Breast epithelium (tissue), 4 donors: ENCODE measurements at regions not wholly inside any gene's neighbourhood (a gene's known extent, or its start where the extent isn't known, plus 50 kb on each side); places are given as distances from the start of the nearest gene placed in this dataset.

ENCODE experiments used
- DNase-seq, 2 donors: peaks; one replicate each; pipeline ENCODE4 v3.0.0-alpha.2; 2019; ENCODE audit warnings: low spot score in 2 of 2
- H3K27ac ChIP-seq, 2 donors: fragments of 200-600 bp; sonication (generic) in 1 of 2; one replicate each; pipeline ENCODE4 v1.5.1; 2016 to 2019; ENCODE audit warnings: mild to moderate bottlenecking in 1 of 2
- H3K27me3 ChIP-seq, 2 donors: fragments of 200-600 bp; sonication (generic) in 1 of 2; one replicate each; pipeline versions ENCODE4 v1.5.1 to v1.6.0; 2017 to 2019; ENCODE audit warnings: control low read depth in 1 of 2, mild to moderate bottlenecking in 1 of 2
- H3K36me3 ChIP-seq: fragments of 200-600 bp; one replicate; pipeline ENCODE4 v1.5.1; 2019
- H3K4me1 ChIP-seq, 2 donors: fragments of 200-600 bp; sonication (generic); one replicate each; pipeline ENCODE4 v1.5.1; 2016 to 2019; ENCODE audit warnings: control low read depth in 1 of 2
- H3K4me3 ChIP-seq, 3 donors: fragments of 200-600 bp; sonication (generic); 1 replicate in 2 of 3; 2 replicates in 1 of 3; pipeline ENCODE4 v1.5.1; 2016 to 2019; ENCODE audit warnings: mild to moderate bottlenecking in 3 of 3, moderate library complexity in 2 of 3
- H3K9me3 ChIP-seq, 2 donors: fragments of 200-600 bp; sonication (generic) in 1 of 2; one replicate each; pipeline ENCODE4 v1.5.1; 2016 to 2019; ENCODE audit warnings: control low read depth in 1 of 2
- CTCF ChIP-seq, 3 donors: fragments of 450-650 bp; IDR thresholded peaks; one replicate each; pipeline ENCODE4 v1.5.1; 2016 to 2017; ENCODE audit warnings: antibody characterized with exemption in 3 of 3, mild to moderate bottlenecking in 3 of 3, moderate library complexity in 3 of 3
- POLR2A ChIP-seq: fragments of 450-650 bp; IDR thresholded peaks from one replicate; pipeline ENCODE4 v1.6.1; 2016; ENCODE audit warnings: antibody characterized with exemption, mild to moderate bottlenecking, moderate library complexity
- POLR2AphosphoS5 ChIP-seq, 3 donors: sonication (generic); formaldehyde crosslinking; IDR thresholded peaks; one replicate each; pipeline ENCODE4 v1.6.1; 2017; ENCODE audit warnings: antibody characterized with exemption in 3 of 3
- intact Hi-C: fragments of 100-400 bp; cut with DNase I; formaldehyde crosslinking; loops from one replicate; pipeline ENCODE4 v1.15.1; 2023; ENCODE audit warnings: low total_unique reads

GRCh38 chr5:74007193-74007592 lies 381.2 kb downstream of the ARHGEF28 start:
- no peak overlapping the region for H3K4me3 ChIP-seq
- no peaks in the 10 kb centered on the region for H3K36me3 ChIP-seq
- no peaks in the 10 kb centered on the region for H3K9me3 ChIP-seq
- TF ChIP-seq POLR2A (no peak), POLR2AphosphoS5 (IDR thresholded peaks at IDR 0.05) (no peak), CTCF (IDR thresholded peaks at IDR 0.05) (no peak)
- H3K27me3 ChIP-seq = no peaks in the 10 kb centered on the region
- H3K27ac ChIP-seq = no peak overlapping the region
- intact Hi-C loops = no loop called here
- no peaks in the 10 kb centered on the region for H3K4me1 ChIP-seq
- DNase-seq = no peak

GRCh38 chr5:73999297-73999696 lies 373.3 kb downstream of the ARHGEF28 start:
- Histone ChIP-seq H3K4me3 (no peak overlapping the region), H3K36me3 (no peaks in the 10 kb centered on the region), H3K27me3 (no peaks in the 10 kb centered on the region), H3K27ac (no peak overlapping the region), H3K9me3 (no peaks in the 10 kb centered on the region), H3K4me1 (no peaks in the 10 kb centered on the region)
- TF ChIP-seq CTCF (IDR thresholded peaks at IDR 0.05) = no peak
- DNase-seq = no peak
- intact Hi-C loops = loop anchor here (2.0 kb wide), 1 partner anchor 38 kb away; no protein-coding TSS in a partner anchor

DNA sequence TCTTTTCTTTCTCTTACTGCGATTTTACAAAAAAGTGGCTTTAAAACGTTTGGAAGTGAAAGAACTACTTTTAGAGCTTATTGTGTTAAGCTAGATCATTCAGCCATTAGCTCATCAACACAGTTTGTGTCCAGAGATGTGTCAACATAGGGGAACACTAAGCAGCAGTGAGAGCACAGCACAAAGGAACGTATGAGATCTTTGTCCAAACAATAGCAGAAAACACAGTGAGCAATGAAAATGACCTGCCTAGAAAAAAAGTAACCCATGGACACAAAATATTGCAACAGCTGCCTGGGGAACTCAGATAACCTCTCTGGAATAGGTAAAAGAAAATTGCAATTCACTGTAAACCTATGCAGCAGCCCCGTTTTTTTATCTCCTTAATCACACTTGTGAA lies 372.5 kb downstream of the ARHGEF28 start:
- DNase-seq = no peak
- no peak overlapping the region for H3K4me3 ChIP-seq
- no peaks in the 10 kb centered on the region for H3K27me3 ChIP-seq
- H3K9me3 ChIP-seq = no peaks in the 10 kb centered on the region
- no peak for TF ChIP-seq POLR2AphosphoS5 (IDR thresholded peaks at IDR 0.05)
- TF ChIP-seq POLR2A = no peak
- TF ChIP-seq CTCF (IDR thresholded peaks at IDR 0.05) = no peak
- intact Hi-C loops = loop anchor here (2.0 kb wide), 1 partner anchor 38 kb away; no protein-coding TSS in a partner anchor
- no peaks in the 10 kb centered on the region for H3K4me1 ChIP-seq
- peak overlapping the region in 1 of 2 donors; percentile 48 for H3K27ac ChIP-seq
- H3K36me3 ChIP-seq = no peaks in the 10 kb centered on the region

DNA sequence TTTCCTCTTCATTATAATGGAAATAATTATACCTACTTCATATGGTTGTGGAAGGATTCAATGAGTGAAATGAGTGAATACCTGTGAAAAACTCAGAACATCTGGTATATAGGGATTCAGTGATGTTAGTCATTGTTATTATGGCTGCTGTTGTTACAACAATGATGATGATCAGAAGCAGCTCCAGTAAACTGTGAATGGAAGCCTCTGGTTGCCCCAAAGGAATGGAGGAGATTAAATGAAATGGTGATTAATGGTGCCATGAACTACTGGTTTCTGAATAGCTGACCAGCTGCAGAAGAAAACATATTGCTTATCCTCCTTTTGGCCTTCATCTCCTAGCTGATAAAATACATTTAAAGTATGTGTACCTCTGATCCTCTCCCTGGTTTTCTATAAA lies 372.0 kb downstream of the ARHGEF28 start:
- Histone ChIP-seq H3K9me3 (no peaks in the 10 kb centered on the region), H3K4me1 (no peaks in the 10 kb centered on the region), H3K27me3 (no peaks in the 10 kb centered on the region), H3K27ac (peak overlapping the region in 1 of 2 donors; percentile 48), H3K36me3 (no peaks in the 10 kb centered on the region), H3K4me3 (no peak overlapping the region)
- no peak for DNase-seq
- intact Hi-C loops = loop anchor here (2.0 kb wide), 1 partner anchor 39 kb away; no protein-coding TSS in a partner anchor
- TF ChIP-seq CTCF (IDR thresholded peaks at IDR 0.05) (no peak), POLR2A (no peak), POLR2AphosphoS5 (IDR thresholded peaks at IDR 0.05) (no peak)

- no peak for DNase-seq
- Histone ChIP-seq H3K36me3 (no peaks in the 10 kb centered on the region), H3K4me1 (no peaks in the 10 kb centered on the region), H3K27ac (no peak overlapping the region), H3K4me3 (no peak overlapping the region), H3K27me3 (no peaks in the 10 kb centered on the region), H3K9me3 (no peaks in the 10 kb centered on the region)
- TF ChIP-seq CTCF (IDR thresholded peaks at IDR 0.05) (no peak), POLR2A (no peak), POLR2AphosphoS5 (IDR thresholded peaks at IDR 0.05) (no peak)
- intact Hi-C loops = no loop called here
Measured at GRCh38 chr5:73996151-73996755, 370.3 kb downstream of the ARHGEF28 start.
